Panc1 (cell line): ENCODE measurements at regions not wholly inside any gene's neighbourhood (a gene's known extent, or its start where the extent isn't known, plus 50 kb on each side); places are given as distances from the start of the nearest gene placed in this dataset.
A peak's percentile ranks its signal among the peaks of the same experiment; 100 is the strongest.

ENCODE experiments used
- ATAC-seq: fragments of 200-7000 bp; cut with Tn5 transposase; 2 replicates; pipeline ENCODE4 v1.9.1; 2020; ENCODE audit warnings: mild to moderate bottlenecking, moderate library complexity
- BruUV-seq: library from RNA; stranded (reverse); fragments of 400-500 nt; replicated peaks from 2 replicates; lab custom pipeline; 2021; lab: Mats Ljungman, UMichigan
- CTCF ChIA-PET: fragments of 300-600 bp; sonication (Branson Sonifier 250); formaldehyde crosslinking; loops from one replicate; lab custom pipeline; 2022; ENCODE audit warnings: antibody characterized with exemption; lab: Charles Lee
- POLR2A ChIA-PET: fragments of 300-600 bp; sonication (Branson Sonifier 250); formaldehyde crosslinking; loops from one replicate; lab custom pipeline; 2022; ENCODE audit warnings: antibody characterized with exemption; lab: Charles Lee
- DNase-seq: peaks from one replicate; pipeline ENCODE4 v3.0.0-alpha.2; 2010; ENCODE audit warnings: low read depth, low spot score
- H3K27ac ChIP-seq: 2 replicates; pipeline ENCODE4 v1.5.1; 2011; ENCODE audit warnings: mild to moderate bottlenecking, low read length, inconsistent platforms
- H3K27me3 ChIP-seq: fragments of 200-500 bp; sonication (Bioruptor generic); 2 replicates; pipeline ENCODE4 v1.6.0; 2014; ENCODE audit warnings: low read length, inconsistent platforms; ENCODE audit not compliant: control insufficient read depth, insufficient read depth
- H3K36me3 ChIP-seq: fragments of 200-500 bp; sonication (Bioruptor generic); 2 replicates; pipeline ENCODE4 v1.5.1; 2014; ENCODE audit warnings: inconsistent platforms, mild to moderate bottlenecking, low read length, moderate library complexity; ENCODE audit not compliant: control insufficient read depth, insufficient read depth
- H3K4me1 ChIP-seq: 2 replicates; pipeline ENCODE4 v1.5.1; 2011; ENCODE audit warnings: inconsistent platforms, mild to moderate bottlenecking, low read length, moderate library complexity; ENCODE audit not compliant: control insufficient read depth, insufficient read depth
- H3K4me3 ChIP-seq, 2 experiments: 2 replicates each; pipeline ENCODE4 v1.5.1; 2011 to 2012; ENCODE audit warnings: low read depth in 2 of 2, low read length in 2 of 2, mild to moderate bottlenecking in 2 of 2, inconsistent platforms in 1 of 2, moderate library complexity in 1 of 2
- H3K9me3 ChIP-seq: fragments of 200-500 bp; sonication (Bioruptor generic); 2 replicates; pipeline ENCODE4 v1.5.1; 2014; ENCODE audit warnings: low read depth, mild to moderate bottlenecking, inconsistent platforms, low read length, moderate library complexity; ENCODE audit not compliant: control insufficient read depth, insufficient read depth
- POLR2AphosphoS5 ChIP-seq: IDR thresholded peaks from 2 replicates; pipeline ENCODE4 v1.6.1; 2012; ENCODE audit warnings: mild to moderate bottlenecking, low read depth, low read length, moderate library complexity
- SIN3A ChIP-seq: IDR thresholded peaks from 2 replicates; pipeline ENCODE4 v1.6.1; 2012; ENCODE audit warnings: low read depth, mild to moderate bottlenecking, low read length, moderate library complexity, borderline replicate concordance; ENCODE audit not compliant: insufficient read depth
- TCF7L2 ChIP-seq: IDR thresholded peaks from 2 replicates; pipeline ENCODE4 v1.6.1; 2011; ENCODE audit warnings: mild to moderate bottlenecking, low read depth, low read length, inconsistent platforms
- in situ Hi-C: cut with HindIII; loops from 2 replicates; pipeline ENCODE4 v1.10.0; 2016; ENCODE audit warnings: low sequenced_read_pairs, low pct_unique_long_range_greater_than_20kb
- intact Hi-C: fragments of 100-400 bp; cut with micrococcal nuclease; formaldehyde crosslinking; loops from one replicate; pipeline ENCODE4 v1.10.0; 2022; ENCODE audit not compliant: unreplicated experiment
- TF ChIP-seq, protein P1 (sequence below), 2 experiments: IDR thresholded peaks; 2 replicates each; pipeline ENCODE4 v1.6.1; 2011 to 2012; ENCODE audit warnings: low read depth in 2 of 2, control low read depth in 1 of 2, low read length in 1 of 2, mild to moderate bottlenecking in 1 of 2, moderate library complexity in 1 of 2; ENCODE audit not compliant: insufficient read depth in 1 of 2
- TF ChIP-seq, protein P2 (sequence below): fragments of 450-650 bp; IDR thresholded peaks from 2 replicates; pipeline ENCODE4 v1.5.1; 2017; ENCODE audit warnings: mild to moderate bottlenecking

DNA sequence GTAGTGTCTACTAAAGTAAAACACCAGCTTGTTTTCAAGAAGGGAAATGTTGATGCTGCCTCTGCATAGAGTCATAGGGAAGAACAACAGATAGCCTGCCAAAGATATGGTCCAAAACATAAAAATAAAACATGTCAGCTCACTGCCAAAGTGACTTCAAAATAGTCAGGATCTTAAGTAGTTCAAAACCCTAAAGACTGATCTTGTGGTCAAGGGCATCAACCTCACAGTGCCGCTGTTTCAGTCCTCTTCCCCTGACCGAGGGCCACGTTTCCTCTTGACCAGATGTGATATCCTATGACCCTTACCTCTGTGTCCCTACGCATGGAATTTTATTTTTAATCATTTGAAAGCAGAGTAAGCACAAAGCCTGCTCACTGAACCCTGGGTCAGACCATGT, 104.2 kb upstream of the CNKSR3 start:
- ATAC-seq (no peak), DNase-seq (no peak)
- peaks cover 12% of the 10 kb centered on the region for H3K4me1 ChIP-seq
- peak overlapping the region; percentile 9; the same call in 1 of the 2 replicates for H3K27ac ChIP-seq
- intact Hi-C loops = no loop called here
- ChIA-PET CTCF (interaction anchor here (0.6 kb wide), 1 partner anchor 104 kb away, joined by 9 read pairs; the partner anchor contains the start of gene CNKSR3), POLR2A (interaction anchor here (0.5 kb wide), 1 partner anchor 14 kb away, joined by 3 read pairs; no protein-coding TSS in a partner anchor)
- H3K27me3 ChIP-seq = no peaks in the 10 kb centered on the region
- no TSS peak for BruUV-seq
- no peaks in the 10 kb centered on the region for H3K36me3 ChIP-seq
- H3K4me3 ChIP-seq = no peak overlapping the region
- H3K9me3 ChIP-seq = no peaks in the 10 kb centered on the region
- in situ Hi-C loops = no loop called here
- TF ChIP-seq POLR2AphosphoS5 (no peak), TCF7L2 (no peak), SIN3A (no peak)
- TF ChIP-seq, protein P1, sequence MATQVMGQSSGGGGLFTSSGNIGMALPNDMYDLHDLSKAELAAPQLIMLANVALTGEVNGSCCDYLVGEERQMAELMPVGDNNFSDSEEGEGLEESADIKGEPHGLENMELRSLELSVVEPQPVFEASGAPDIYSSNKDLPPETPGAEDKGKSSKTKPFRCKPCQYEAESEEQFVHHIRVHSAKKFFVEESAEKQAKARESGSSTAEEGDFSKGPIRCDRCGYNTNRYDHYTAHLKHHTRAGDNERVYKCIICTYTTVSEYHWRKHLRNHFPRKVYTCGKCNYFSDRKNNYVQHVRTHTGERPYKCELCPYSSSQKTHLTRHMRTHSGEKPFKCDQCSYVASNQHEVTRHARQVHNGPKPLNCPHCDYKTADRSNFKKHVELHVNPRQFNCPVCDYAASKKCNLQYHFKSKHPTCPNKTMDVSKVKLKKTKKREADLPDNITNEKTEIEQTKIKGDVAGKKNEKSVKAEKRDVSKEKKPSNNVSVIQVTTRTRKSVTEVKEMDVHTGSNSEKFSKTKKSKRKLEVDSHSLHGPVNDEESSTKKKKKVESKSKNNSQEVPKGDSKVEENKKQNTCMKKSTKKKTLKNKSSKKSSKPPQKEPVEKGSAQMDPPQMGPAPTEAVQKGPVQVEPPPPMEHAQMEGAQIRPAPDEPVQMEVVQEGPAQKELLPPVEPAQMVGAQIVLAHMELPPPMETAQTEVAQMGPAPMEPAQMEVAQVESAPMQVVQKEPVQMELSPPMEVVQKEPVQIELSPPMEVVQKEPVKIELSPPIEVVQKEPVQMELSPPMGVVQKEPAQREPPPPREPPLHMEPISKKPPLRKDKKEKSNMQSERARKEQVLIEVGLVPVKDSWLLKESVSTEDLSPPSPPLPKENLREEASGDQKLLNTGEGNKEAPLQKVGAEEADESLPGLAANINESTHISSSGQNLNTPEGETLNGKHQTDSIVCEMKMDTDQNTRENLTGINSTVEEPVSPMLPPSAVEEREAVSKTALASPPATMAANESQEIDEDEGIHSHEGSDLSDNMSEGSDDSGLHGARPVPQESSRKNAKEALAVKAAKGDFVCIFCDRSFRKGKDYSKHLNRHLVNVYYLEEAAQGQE (IDR thresholded peaks at IDR 0.05; ENCODE audit: insufficient read depth in 1 of 2, low read depth in 2 of 2, low read length in 1 of 2) = no peak
- TF ChIP-seq, protein P2, sequence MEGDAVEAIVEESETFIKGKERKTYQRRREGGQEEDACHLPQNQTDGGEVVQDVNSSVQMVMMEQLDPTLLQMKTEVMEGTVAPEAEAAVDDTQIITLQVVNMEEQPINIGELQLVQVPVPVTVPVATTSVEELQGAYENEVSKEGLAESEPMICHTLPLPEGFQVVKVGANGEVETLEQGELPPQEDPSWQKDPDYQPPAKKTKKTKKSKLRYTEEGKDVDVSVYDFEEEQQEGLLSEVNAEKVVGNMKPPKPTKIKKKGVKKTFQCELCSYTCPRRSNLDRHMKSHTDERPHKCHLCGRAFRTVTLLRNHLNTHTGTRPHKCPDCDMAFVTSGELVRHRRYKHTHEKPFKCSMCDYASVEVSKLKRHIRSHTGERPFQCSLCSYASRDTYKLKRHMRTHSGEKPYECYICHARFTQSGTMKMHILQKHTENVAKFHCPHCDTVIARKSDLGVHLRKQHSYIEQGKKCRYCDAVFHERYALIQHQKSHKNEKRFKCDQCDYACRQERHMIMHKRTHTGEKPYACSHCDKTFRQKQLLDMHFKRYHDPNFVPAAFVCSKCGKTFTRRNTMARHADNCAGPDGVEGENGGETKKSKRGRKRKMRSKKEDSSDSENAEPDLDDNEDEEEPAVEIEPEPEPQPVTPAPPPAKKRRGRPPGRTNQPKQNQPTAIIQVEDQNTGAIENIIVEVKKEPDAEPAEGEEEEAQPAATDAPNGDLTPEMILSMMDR = no peak

DNA sequence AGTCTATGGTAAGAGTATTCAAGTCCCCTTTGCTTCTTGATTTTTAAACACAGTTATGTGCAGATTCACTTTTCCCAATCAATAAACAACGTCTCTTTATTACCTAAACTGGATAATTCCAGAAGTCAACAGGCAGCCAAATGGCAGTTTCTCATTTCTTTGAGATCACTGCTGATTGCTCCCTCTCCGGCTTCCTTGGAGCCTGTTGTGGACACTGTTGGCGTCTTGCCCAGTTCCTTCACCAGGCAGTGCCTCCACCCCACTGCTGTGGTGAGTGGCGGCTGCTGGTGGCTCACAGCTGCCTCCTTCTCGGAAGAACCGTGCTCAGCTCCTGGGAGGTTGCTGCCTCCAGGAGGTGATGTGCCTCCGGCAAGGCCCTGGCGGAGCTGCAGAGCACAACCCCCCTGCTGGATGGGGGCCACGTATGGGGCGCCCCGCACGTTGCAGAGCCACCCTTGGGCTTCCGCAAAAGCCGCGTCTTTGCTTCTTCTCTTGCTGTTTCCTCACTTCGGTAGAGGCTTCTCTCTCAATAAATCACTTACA, 105.1 kb upstream of the CNKSR3 start:
- Histone ChIP-seq H3K4me3 (peak overlapping the region; percentile 19 to 48), H3K9me3 (no peaks in the 10 kb centered on the region), H3K27me3 (no peaks in the 10 kb centered on the region), H3K27ac (peak overlapping the region; percentile 72), H3K36me3 (no peaks in the 10 kb centered on the region), H3K4me1 (peaks cover 12% of the 10 kb centered on the region)
- BruUV-seq = no TSS peak
- intact Hi-C loops (no loop called here), in situ Hi-C loops (no loop called here)
- peak; percentile 95 for ATAC-seq
- TF ChIP-seq, protein P2 = peak; percentile 42
- peak; percentile 31; the same call in 1 of the 2 replicates for TF ChIP-seq POLR2AphosphoS5
- TF ChIP-seq SIN3A = no peak
- peak; percentile 33 for DNase-seq
- CTCF ChIA-PET = no interaction called here
- POLR2A ChIA-PET = no interaction called here
